Posterior cingulate gyrus (tissue), 11 donors: ENCODE measurements at regions not wholly inside any gene's neighbourhood (a gene's known extent, or its start where the extent isn't known, plus 50 kb on each side); places are given as distances from the start of the nearest gene placed in this dataset.

Experiments
- DNase-seq, 10 donors: peaks; one replicate each; pipeline versions ENCODE4 v3.0.0 to v3.0.0-alpha.2; 2020 to 2021; ENCODE audit warnings: mixed read lengths in 3 of 10
- intact Hi-C: fragments of 100-400 bp; cut with DNase I; formaldehyde crosslinking; loops from one replicate; pipeline ENCODE4 v1.15.1; 2023

- DNase-seq, result no peak
- intact Hi-C loops, result no loop called here
These were observed 597.2 kb upstream of the AGTR1 start for GRCh38 chr3:148100476-148100875.

GRCh38 chr3:148101061-148101460 lies 596.6 kb upstream of the AGTR1 start:
- DNase-seq, result no peak
- intact Hi-C loops, result no loop called here

DNA sequence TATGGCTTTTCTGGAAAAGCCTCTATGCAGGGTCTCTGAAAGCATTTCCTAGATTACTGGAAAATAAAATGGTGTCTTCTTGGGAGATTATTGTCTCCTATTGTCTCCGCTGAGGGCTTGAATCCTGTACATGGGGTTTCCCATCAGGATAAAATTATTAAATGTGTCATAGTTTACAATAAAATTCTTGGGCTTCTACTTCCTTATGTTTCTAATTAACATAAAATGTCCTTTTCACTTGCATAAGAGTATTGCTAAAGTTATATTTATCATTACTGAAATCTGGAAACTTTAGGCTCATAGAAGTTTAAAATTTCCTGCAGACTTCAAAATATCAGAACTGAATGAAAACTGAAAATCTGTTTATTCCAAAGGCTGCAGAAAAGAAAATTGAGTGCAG lies 595.5 kb upstream of the AGTR1 start:
- intact Hi-C loops, result no loop called here
- DNase-seq, result no peak

DNA sequence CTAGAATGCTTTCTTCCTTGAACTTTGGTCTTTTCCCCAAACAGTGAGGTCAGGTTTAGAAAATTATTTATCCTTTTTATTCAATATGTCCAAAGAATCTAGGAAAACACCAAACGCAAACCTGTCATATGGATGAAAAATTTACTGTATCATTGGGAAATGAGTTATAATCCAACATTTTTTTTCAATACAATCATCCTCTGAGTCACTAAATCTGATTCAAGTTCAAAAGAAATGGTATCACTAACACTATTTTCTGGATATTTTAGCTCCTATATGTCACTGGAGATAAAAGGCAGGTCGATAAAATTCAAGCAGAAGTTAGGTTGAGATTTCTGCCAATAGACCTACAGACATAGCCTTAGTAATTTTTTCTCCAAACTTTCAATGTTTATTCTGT lies 591.6 kb upstream of the AGTR1 start:
- no peak for DNase-seq
- intact Hi-C loops, result no loop called here

DNA sequence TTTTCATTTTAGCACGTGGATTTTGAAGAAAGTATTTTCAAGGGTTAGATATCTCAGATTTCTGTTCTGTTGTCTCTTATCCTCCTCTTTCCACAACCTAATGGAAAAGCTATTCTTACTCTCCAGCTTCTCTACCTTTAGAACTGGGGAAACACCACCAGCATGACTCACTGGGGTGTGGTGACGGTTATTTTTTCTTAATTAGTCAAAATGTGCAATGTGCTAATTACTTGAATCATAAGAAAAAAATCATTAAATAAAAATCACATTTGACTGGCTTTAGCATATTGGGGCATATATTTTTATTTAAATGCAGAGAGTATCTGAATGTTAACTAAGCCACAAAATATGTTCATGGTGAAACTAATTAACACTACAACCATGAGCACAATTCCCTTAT lies 570.7 kb upstream of the AGTR1 start:
- DNase-seq, result no peak
- intact Hi-C loops, result no loop called here

DNA sequence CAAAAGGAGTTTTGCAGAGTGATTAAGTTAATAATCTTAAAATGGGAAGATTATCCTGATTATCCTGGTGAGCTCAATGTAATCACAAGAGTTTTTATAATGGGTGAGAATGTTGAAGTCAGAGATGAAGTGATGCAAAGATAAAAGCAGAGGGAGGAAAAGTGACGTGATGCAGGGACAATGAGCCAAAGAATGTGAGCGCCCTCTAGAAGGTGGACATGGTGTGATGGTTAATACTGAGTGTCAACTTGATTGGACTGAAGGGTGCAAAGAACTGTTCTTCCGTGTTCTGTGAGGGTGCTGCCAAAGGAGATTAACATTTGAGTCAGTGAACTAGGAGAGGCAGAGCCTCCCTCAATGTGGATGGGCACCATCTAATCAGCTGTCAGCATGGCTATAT lies 569.6 kb upstream of the AGTR1 start:
- no peak for DNase-seq
- intact Hi-C loops, result no loop called here

GRCh38 chr3:148131990-148132638 lies 565.6 kb upstream of the AGTR1 start:
- intact Hi-C loops, result no loop called here
- DNase-seq, result no peak

DNA sequence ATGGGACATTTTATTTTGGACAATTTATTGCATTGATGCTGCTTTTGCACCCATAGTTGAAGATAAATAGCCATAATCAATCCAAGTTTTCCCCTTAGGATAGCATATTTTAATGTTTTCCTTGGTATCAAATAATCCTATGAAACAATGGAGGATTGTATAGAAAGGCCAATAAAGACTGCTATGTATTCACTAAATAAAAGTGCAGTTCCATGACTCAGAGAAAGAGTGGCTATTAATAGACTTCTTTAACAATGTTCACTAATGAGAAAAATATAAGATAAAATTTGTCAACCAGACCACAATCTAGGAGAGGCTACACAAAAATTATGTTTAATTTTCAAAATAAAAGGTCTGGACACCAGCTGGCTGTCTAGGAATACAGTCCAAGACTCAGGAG lies 560.9 kb upstream of the AGTR1 start:
- intact Hi-C loops, result no loop called here
- no peak for DNase-seq

- no peak for DNase-seq
These were observed 551.5 kb upstream of the AGTR1 start for GRCh38 chr3:148146241-148146640.

DNA sequence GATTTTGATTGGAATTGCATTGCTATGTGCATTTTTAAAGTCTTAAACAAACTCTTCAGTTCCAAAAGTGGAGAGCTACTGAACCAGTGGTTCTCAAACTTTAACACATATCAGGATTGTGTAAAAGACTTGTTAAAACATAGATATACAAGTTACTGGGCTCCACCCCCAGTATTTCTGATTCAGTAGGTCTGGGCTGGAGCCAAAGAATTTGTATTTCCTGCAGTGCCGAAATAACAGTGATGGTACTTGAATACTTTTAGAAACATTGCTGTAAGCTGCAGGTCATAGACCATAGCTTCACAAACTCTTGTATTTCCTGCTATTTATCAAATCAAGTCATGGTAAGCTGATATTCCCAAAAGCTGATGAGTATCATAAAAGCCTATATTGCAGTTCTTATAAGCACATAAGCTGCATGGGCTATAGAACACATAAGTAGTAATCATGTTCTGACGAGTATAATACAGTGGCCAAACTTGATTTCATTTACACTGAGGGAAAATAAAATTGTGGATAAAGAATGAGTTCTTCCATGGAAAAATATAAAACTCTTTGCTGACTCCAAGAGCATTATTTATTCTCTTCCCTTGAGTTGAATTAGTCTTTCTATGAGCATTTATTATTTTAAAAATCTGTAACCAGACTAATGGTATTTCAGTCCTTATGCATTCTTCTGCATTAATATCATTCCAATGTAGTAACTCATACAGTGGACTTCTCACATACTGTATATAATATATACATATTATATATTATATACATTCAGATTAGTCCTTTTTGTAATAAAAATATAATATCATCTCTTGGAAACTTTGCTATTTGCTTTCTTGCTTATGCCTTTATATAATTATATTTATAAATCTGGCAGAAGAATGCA lies 550.5 kb upstream of the AGTR1 start:
- DNase-seq, result no peak

More at GRCh38 chr3:148146241-148146640, 551.5 kb upstream of the AGTR1 start:
- intact Hi-C loops, result no loop called here

DNA sequence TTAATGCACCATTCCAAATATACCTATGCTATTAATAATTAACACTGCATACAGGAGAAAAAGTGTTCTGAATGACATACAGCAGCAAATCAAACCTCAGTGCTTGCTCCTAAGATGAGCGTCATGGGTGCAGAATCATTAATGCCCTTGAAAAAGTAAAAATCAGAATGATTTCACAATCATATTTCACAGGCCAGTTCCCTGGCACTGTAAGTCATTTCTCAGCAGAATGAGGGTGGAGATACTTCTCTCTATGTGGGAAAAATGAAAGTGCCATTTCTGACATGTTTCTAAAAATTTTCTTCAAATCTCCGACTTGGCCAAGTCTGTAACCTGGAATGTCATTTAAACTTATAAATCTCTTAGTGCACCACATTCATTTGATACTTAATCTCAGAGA lies 549.8 kb upstream of the AGTR1 start:
- DNase-seq, result no peak

More for the DNA sequence above, 550.5 kb upstream of the AGTR1 start:
- intact Hi-C loops, result no loop called here

GRCh38 chr3:148149556-148149955 lies 548.1 kb upstream of the AGTR1 start:
- no peak for DNase-seq
- intact Hi-C loops, result no loop called here

More for the DNA sequence above, 549.8 kb upstream of the AGTR1 start:
- intact Hi-C loops, result no loop called here

DNA sequence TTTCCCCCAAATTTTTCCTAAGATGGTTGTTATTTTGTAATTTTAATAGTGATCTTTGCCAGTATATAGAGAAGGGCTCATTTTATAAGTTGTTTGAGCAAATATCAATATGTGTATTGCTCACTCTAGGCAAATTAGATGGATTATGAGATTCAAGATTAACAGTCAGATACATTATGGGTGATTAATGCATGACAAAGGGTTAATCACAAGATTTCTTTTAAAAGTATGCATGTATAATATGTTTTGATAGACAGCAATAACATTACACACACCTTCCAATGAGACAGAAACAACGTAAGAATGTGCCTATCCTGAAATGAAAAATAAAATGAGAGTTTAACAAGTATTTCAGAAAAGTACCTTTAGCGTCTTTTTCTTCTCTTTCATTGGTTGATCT lies 547.6 kb upstream of the AGTR1 start:
- DNase-seq, result no peak
- intact Hi-C loops, result no loop called here

GRCh38 chr3:148158210-148158609 lies 539.5 kb upstream of the AGTR1 start:
- DNase-seq, result peak in 3 of 10 donors; percentile 8 to 60 (median 59)
- intact Hi-C loops, result no loop called here

DNA sequence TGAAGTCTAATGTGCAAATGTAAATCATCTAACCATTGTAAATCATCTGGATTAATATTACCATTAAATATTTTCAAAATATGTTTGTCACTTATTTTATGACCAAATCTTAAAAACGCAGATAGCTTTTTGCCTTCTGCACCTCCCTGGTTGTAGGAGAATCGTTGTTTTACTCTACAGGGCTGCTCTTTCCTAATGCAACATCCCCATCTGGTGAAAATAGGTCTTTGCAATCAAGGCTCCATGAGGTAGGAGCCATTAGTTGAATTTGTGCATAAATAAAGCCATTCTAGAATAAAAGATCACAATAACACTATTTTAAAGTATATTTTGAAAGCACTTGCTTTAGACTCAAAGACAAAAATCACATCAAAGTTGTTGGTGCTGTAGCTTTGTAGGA lies 535.6 kb upstream of the AGTR1 start:
- intact Hi-C loops, result no loop called here
- no peak for DNase-seq

- DNase-seq, result no peak
- intact Hi-C loops, result no loop called here
These were observed 529.4 kb upstream of the AGTR1 start for GRCh38 chr3:148168347-148168746.

- intact Hi-C loops, result no loop called here
- no peak for DNase-seq
These were observed 523.9 kb upstream of the AGTR1 start for GRCh38 chr3:148173851-148174250.

GRCh38 chr3:148175214-148175613 lies 522.5 kb upstream of the AGTR1 start:
- no peak for DNase-seq
- intact Hi-C loops, result no loop called here

- peak in 1 of 10 donors; percentile 12 for DNase-seq
- intact Hi-C loops, result no loop called here
These were observed 519.2 kb upstream of the AGTR1 start for GRCh38 chr3:148178503-148178902.

- no peak for DNase-seq
- intact Hi-C loops, result no loop called here
These were observed 512.9 kb upstream of the AGTR1 start for GRCh38 chr3:148184798-148185197.

DNA sequence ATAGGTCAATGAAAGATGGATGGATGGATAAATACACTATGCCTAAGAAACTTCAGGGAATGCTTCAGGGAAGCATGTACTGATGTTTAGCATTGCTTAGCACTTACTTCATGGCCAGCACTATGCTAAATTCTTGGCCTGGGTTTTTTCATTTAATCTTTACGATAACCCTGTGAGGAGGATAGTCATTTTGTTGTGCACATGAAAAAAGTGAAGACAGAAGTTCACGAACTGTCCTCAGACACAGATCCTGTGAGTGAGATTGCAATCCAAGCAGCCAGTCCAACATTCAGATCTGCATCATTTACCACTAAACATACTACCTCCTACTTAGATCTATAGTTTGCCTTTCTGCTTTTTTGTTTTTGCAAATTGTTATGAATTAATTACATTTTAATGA lies 510.8 kb upstream of the AGTR1 start:
- intact Hi-C loops, result no loop called here
- no peak for DNase-seq

GRCh38 chr3:148187296-148187695 lies 510.4 kb upstream of the AGTR1 start:
- intact Hi-C loops, result no loop called here
- DNase-seq, result no peak
